ENCODE measurements at regions not wholly inside any gene's neighbourhood (a gene's known extent, or its start where the extent isn't known, plus 50 kb on each side); places are given as distances from the start of the nearest gene placed in this dataset.

GRCh38 chr4:57580710-57581599 lies 470.8 kb upstream of the IGFBP7 start:
- no peak for DNase-seq

- no peak for DNase-seq
Measured at GRCh38 chr4:57575426-57575825, 465.2 kb upstream of the IGFBP7 start.

- no peak for DNase-seq
Measured at GRCh38 chr4:57554556-57555092, 444.4 kb upstream of the IGFBP7 start.

GRCh38 chr4:57553728-57554127 lies 443.5 kb upstream of the IGFBP7 start:
- DNase-seq = no peak

- DNase-seq = no peak
Measured at GRCh38 chr4:57550198-57550597, 440.0 kb upstream of the IGFBP7 start.

GRCh38 chr4:57548856-57549255 lies 438.7 kb upstream of the IGFBP7 start:
- no peak for DNase-seq

- DNase-seq = no peak
Measured at GRCh38 chr4:57544811-57545654, 434.8 kb upstream of the IGFBP7 start.

- DNase-seq = no peak
Measured at GRCh38 chr4:57504797-57505530, 394.8 kb upstream of the IGFBP7 start.

- no peak for DNase-seq
Measured at GRCh38 chr4:57504139-57504538, 394.0 kb upstream of the IGFBP7 start.

GRCh38 chr4:57501720-57502119 lies 391.5 kb upstream of the IGFBP7 start:
- DNase-seq = peak; percentile 70

GRCh38 chr4:57499786-57500185 lies 389.6 kb upstream of the IGFBP7 start:
- peak; percentile 15 for DNase-seq

GRCh38 chr4:57498251-57498650 lies 388.1 kb upstream of the IGFBP7 start:
- no peak for DNase-seq

- no peak for DNase-seq
Measured at GRCh38 chr4:57496697-57497471, 386.7 kb upstream of the IGFBP7 start.

- DNase-seq = no peak
Measured at GRCh38 chr4:57494821-57495220, 384.6 kb upstream of the IGFBP7 start.

GRCh38 chr4:57492251-57492878 lies 382.2 kb upstream of the IGFBP7 start:
- peak; percentile 29 for DNase-seq

- DNase-seq = no peak
Measured at GRCh38 chr4:57491388-57491787, 381.2 kb upstream of the IGFBP7 start.

GRCh38 chr4:57490520-57491255 lies 380.5 kb upstream of the IGFBP7 start:
- peak; percentile 27 for DNase-seq

- DNase-seq = no peak
Measured at GRCh38 chr4:57488366-57489162, 378.4 kb upstream of the IGFBP7 start.

GRCh38 chr4:57475424-57475823 lies 365.2 kb upstream of the IGFBP7 start:
- no peak for DNase-seq
